WTC11 (cell line): ENCODE measurements at regions not wholly inside any gene's neighbourhood (a gene's known extent, or its start where the extent isn't known, plus 50 kb on each side); places are given as distances from the start of the nearest gene placed in this dataset.

Source experiments
- ATAC-seq: fragments of 200-7000 bp; cut with Tn5 transposase; 2 replicates; pipeline ENCODE4 v1.10.0; 2021; ENCODE audit warnings: mild to moderate bottlenecking, moderate library complexity
- CTCF ChIA-PET: fragments of 300-600 bp; sonication (Branson Sonifier 250); formaldehyde crosslinking; loops from one replicate; lab custom pipeline; 2021; ENCODE audit warnings: antibody characterized with exemption; lab: Charles Lee
- POLR2A ChIA-PET: fragments of 350-600 bp; sonication (Branson Sonifier 250); formaldehyde crosslinking; loops from one replicate; lab custom pipeline; 2021; ENCODE audit warnings: antibody characterized with exemption; lab: Charles Lee
- DNase-seq: peaks from one replicate; pipeline ENCODE4 v3.0.0; 2021; ENCODE audit warnings: low spot score
- H3K27ac Mint-ChIP-seq: 2 replicates; pipeline ENCODE4 v1.8.0; 2021; ENCODE audit warnings: mixed read lengths
- H3K27me3 Mint-ChIP-seq: 2 replicates; pipeline ENCODE4 v1.8.0; 2021; ENCODE audit warnings: low read depth, mild to moderate bottlenecking, moderate library complexity, mixed read lengths
- H3K36me3 Mint-ChIP-seq: 2 replicates; pipeline ENCODE4 v1.8.0; 2021; ENCODE audit warnings: mixed read lengths
- H3K4me1 Mint-ChIP-seq: 2 replicates; pipeline ENCODE4 v1.8.0; 2022; ENCODE audit warnings: mixed read lengths
- H3K4me3 Mint-ChIP-seq: 2 replicates; pipeline ENCODE4 v1.8.0; 2021; ENCODE audit warnings: mild to moderate bottlenecking, moderate library complexity, mixed read lengths
- H3K9me3 Mint-ChIP-seq: 2 replicates; pipeline ENCODE4 v1.8.0; 2021; ENCODE audit warnings: mixed read lengths
- AFF4 ChIP-seq: sonication (generic); formaldehyde crosslinking; IDR thresholded peaks from 2 replicates; pipeline ENCODE4 v1.8.1; 2023; ENCODE audit warnings: mild to moderate bottlenecking, missing genetic modification reagents, borderline replicate concordance
- AR ChIP-seq: fragments of 250-450 bp; sonication (Bioruptor Pico); IDR thresholded peaks from 2 replicates; pipeline ENCODE4 v1.9.0; 2021; ENCODE audit warnings: mild to moderate bottlenecking
- ARID4B ChIP-seq: sonication (generic); formaldehyde crosslinking; IDR thresholded peaks from 2 replicates; pipeline ENCODE4 v1.8.0; 2023; ENCODE audit warnings: missing genetic modification reagents, mild to moderate bottlenecking, borderline replicate concordance
- ATF1 ChIP-seq: sonication (generic); formaldehyde crosslinking; IDR thresholded peaks from 2 replicates; pipeline ENCODE4 v1.8.1; 2023; ENCODE audit warnings: mild to moderate bottlenecking, moderate library complexity, missing genetic modification reagents
- CREM ChIP-seq: sonication (generic); formaldehyde crosslinking; IDR thresholded peaks from 2 replicates; pipeline ENCODE4 v1.8.1; 2022; ENCODE audit warnings: mild to moderate bottlenecking, missing genetic modification reagents, moderate library complexity
- E2F4 ChIP-seq: sonication (generic); formaldehyde crosslinking; IDR thresholded peaks from 2 replicates; pipeline ENCODE4 v1.8.1; 2022; ENCODE audit warnings: low read depth, mild to moderate bottlenecking, moderate library complexity, missing genetic modification reagents, borderline replicate concordance
- EMX1 ChIP-seq: fragments of 250-450 bp; sonication (Bioruptor Pico); IDR thresholded peaks from 2 replicates; pipeline ENCODE4 v1.8.0; 2021; ENCODE audit warnings: mild to moderate bottlenecking
- MYBL2 ChIP-seq: sonication (generic); formaldehyde crosslinking; IDR thresholded peaks from 2 replicates; pipeline ENCODE4 v1.8.1; 2023; ENCODE audit warnings: mild to moderate bottlenecking, moderate library complexity, missing genetic modification reagents
- NFE2L1 ChIP-seq: sonication (generic); formaldehyde crosslinking; IDR thresholded peaks from 2 replicates; pipeline ENCODE4 v1.8.1; 2023; ENCODE audit warnings: missing genetic modification reagents
- NR3C1 ChIP-seq: sonication (generic); formaldehyde crosslinking; conservative IDR thresholded peaks from 2 replicates; pipeline ENCODE4 v1.8.1; 2023; ENCODE audit warnings: low read depth, mild to moderate bottlenecking, missing genetic modification reagents
- PRRX2 ChIP-seq: fragments of 250-450 bp; sonication (Bioruptor Pico); IDR thresholded peaks from 2 replicates; pipeline ENCODE4 v1.8.0; 2021; ENCODE audit warnings: mild to moderate bottlenecking
- TCF7 ChIP-seq: sonication (generic); formaldehyde crosslinking; IDR thresholded peaks from 2 replicates; pipeline ENCODE4 v1.8.0; 2022; ENCODE audit warnings: mild to moderate bottlenecking, low read depth, missing genetic modification reagents, moderate library complexity
- ZBTB43 ChIP-seq: sonication (generic); formaldehyde crosslinking; IDR thresholded peaks from 2 replicates; pipeline ENCODE4 v1.8.1; 2023; ENCODE audit warnings: mild to moderate bottlenecking, missing genetic modification reagents
- ZNF219 ChIP-seq: sonication (generic); formaldehyde crosslinking; IDR thresholded peaks from 2 replicates; pipeline ENCODE4 v1.8.0; 2023; ENCODE audit warnings: missing genetic modification reagents, mild to moderate bottlenecking, borderline replicate concordance
- ZNF317 ChIP-seq: sonication (generic); formaldehyde crosslinking; IDR thresholded peaks from 2 replicates; pipeline ENCODE4 v1.8.1; 2023; ENCODE audit warnings: low read depth, mild to moderate bottlenecking, moderate library complexity, missing genetic modification reagents, borderline replicate concordance
- ZNF425 ChIP-seq: fragments of 250-450 bp; sonication (Bioruptor Pico); conservative IDR thresholded peaks from 2 replicates; pipeline ENCODE4 v1.9.0; 2021; ENCODE audit warnings: mild to moderate bottlenecking

- TF ChIP-seq ZNF425 (CRISPR knock-in tag) (no peak), AR (no peak), NFE2L1 (CRISPR knock-in tag) (no peak)
- TF ChIP-seq, all 79 proteins: peak for 0
These were observed 307.7 kb downstream of the USP25 start (continued) for GRCh38 chr21:16037421-16037955.

DNA sequence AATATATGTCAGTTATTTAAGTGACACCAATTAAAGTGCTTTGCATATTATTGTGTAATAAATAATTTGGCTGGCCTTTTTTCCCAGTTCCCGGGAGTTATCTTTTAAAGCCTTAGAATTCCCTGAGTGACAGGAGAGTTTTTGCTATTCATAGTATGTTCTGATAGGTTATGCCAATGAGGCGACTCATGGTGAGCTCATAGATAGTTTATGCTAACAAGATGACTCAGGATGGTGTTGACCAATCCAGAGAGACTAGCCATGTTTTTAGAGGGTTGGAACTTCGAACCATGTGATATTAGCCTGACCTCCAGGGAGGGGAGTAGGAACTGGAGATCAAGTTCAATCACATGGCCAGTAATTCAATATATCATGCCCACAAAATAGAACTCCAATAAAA is 310.8 kb downstream of the USP25 start:
- no peaks in the 10 kb centered on the region for H3K36me3 Mint-ChIP-seq
- no peak overlapping the region for H3K4me3 Mint-ChIP-seq
- peaks cover 27% of the 10 kb centered on the region for H3K9me3 Mint-ChIP-seq
- ChIA-PET CTCF (no interaction called here), POLR2A (no interaction called here)
- TF ChIP-seq PRRX2 (CRISPR knock-in tag) (no peak), EMX1 (CRISPR knock-in tag) (no peak), CREM (CRISPR knock-in tag) (no peak), ATF1 (CRISPR knock-in tag) (no peak)
- H3K4me1 Mint-ChIP-seq, result no peaks in the 10 kb centered on the region
- no peak for ATAC-seq
- DNase-seq, result no peak
- H3K27me3 Mint-ChIP-seq, result no peaks in the 10 kb centered on the region
- H3K27ac Mint-ChIP-seq, result no peak overlapping the region

DNA sequence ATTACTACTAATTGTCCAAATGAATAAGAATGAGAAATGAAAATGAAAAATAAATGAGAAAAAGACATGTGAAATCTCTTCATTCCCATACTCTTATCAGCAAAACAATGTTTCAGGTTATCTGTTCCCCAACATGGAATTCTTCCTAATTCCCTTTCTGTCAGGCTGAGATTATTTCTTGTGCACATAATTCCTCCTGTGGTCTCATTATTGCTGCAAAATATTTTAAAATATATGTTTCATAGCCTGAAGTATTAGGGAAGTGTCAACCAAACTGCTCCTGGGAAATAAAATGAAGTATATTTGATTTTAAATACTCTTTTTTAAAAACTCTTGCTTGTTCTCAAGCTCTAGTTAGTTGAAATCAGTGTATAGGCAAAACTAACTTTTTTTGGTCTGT is 314.9 kb downstream of the USP25 start:
- CTCF ChIA-PET, result no interaction called here
- H3K9me3 Mint-ChIP-seq, result peaks cover 20% of the 10 kb centered on the region
- TF ChIP-seq ARID4B (CRISPR knock-in tag) (no peak), MYBL2 (CRISPR knock-in tag) (no peak), TCF7 (CRISPR knock-in tag) (no peak), ZBTB43 (CRISPR knock-in tag) (no peak), NR3C1 (no peak), ZNF317 (CRISPR knock-in tag) (no peak), AFF4 (CRISPR knock-in tag) (no peak), ZNF219 (no peak), E2F4 (CRISPR knock-in tag) (no peak)

More for the DNA sequence above, 314.9 kb downstream of the USP25 start:
- Mint-ChIP-seq H3K4me3 (no peak overlapping the region), H3K27me3 (no peaks in the 10 kb centered on the region), H3K36me3 (no peaks in the 10 kb centered on the region), H3K4me1 (no peaks in the 10 kb centered on the region), H3K27ac (no peak overlapping the region)
- POLR2A ChIA-PET, result no interaction called here
- DNase-seq (no peak), ATAC-seq (no peak)
